WTC11 (cell line): ENCODE measurements at regions not wholly inside any gene's neighbourhood (a gene's known extent, or its start where the extent isn't known, plus 50 kb on each side); places are given as distances from the start of the nearest gene placed in this dataset.

Experiments
- ETV6 ChIP-seq: sonication (generic); formaldehyde crosslinking; IDR thresholded peaks from 2 replicates; pipeline ENCODE4 v1.8.1; 2022; ENCODE audit warnings: mild to moderate bottlenecking, missing genetic modification reagents
- MXD4 ChIP-seq: fragments of 250-450 bp; sonication (Bioruptor Pico); IDR thresholded peaks from 2 replicates; pipeline ENCODE4 v1.8.0; 2021; ENCODE audit warnings: mild to moderate bottlenecking, moderate library complexity, borderline replicate concordance
- NR1H2 ChIP-seq: sonication (generic); formaldehyde crosslinking; IDR thresholded peaks from 2 replicates; pipeline ENCODE4 v1.9.0; 2021; ENCODE audit warnings: mild to moderate bottlenecking, moderate library complexity, missing genetic modification reagents

DNA sequence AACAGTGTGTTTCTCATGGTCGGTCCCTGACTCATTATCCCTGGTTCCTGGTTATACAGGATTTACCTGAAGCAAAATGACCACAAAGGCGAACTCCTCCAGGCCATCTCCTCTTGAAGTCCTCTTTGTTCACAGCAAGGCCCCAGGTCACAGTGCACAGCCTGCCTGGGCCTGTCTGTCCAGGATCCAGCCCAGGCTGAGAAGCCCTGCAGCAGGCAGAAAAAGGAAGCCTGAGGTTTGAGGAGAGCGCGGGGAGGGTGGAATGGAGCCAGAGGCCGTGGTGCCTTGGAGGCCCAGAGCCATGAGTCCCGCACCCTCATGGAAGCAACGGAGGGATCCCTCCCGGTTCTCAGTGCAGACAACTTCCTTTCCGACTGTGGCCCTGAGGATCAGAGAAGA, 136.8 kb upstream of the IRF2BP2 start:
- TF ChIP-seq MXD4 (CRISPR knock-in tag): no peak
- TF ChIP-seq NR1H2 (CRISPR knock-in tag): no peak
- no peak for TF ChIP-seq ETV6 (CRISPR knock-in tag)
